Natural killer cell (primary cell): ENCODE measurements at regions not wholly inside any gene's neighbourhood (a gene's known extent, or its start where the extent isn't known, plus 50 kb on each side); places are given as distances from the start of the nearest gene placed in this dataset.

Experiments used
- ATAC-seq, 3 donors: fragments of 150-1000 bp in 2 of 3; fragments of 200-7000 bp in 1 of 3; cut with Tn5 transposase; 1 replicate in 1 of 3; 2 replicates in 2 of 3; pipeline ENCODE4 v1.10.0; 2021; ENCODE audit warnings: mild to moderate bottlenecking in 2 of 3, moderate library complexity in 2 of 3
- DNase-seq, 2 donors: peaks; one replicate each; pipeline versions ENCODE4 v3.0.0 to v3.0.0-alpha.2; 2013 to 2021; ENCODE audit warnings: mixed read lengths in 1 of 2
- H3K27ac ChIP-seq: one replicate; pipeline ENCODE4 v1.5.1; 2013; ENCODE audit warnings: mild to moderate bottlenecking, low read length
- H3K27me3 ChIP-seq: one replicate; pipeline ENCODE4 v1.6.1; 2013; ENCODE audit warnings: low read length; ENCODE audit not compliant: control insufficient read depth, insufficient read depth
- H3K36me3 ChIP-seq: one replicate; pipeline ENCODE4 v1.6.1; 2013; ENCODE audit warnings: low read length; ENCODE audit not compliant: control insufficient read depth, insufficient read depth
- H3K4me1 ChIP-seq: one replicate; pipeline ENCODE4 v1.6.1; 2013; ENCODE audit warnings: low read length; ENCODE audit not compliant: control insufficient read depth, insufficient read depth
- H3K4me3 ChIP-seq: one replicate; pipeline ENCODE4 v1.5.1; 2013; ENCODE audit warnings: low read length
- H3K9me3 ChIP-seq: one replicate; pipeline ENCODE4 v1.6.1; 2013; ENCODE audit warnings: low read length; ENCODE audit not compliant: control insufficient read depth, insufficient read depth
- H3K27ac Mint-ChIP-seq, 2 donors: one replicate each; pipeline ENCODE4 v1.8.0; 2022; ENCODE audit warnings: mild to moderate bottlenecking in 2 of 2, mixed read lengths in 2 of 2, moderate library complexity in 1 of 2
- H3K27me3 Mint-ChIP-seq, 2 donors: one replicate each; pipeline ENCODE4 v1.8.0; 2022; ENCODE audit warnings: low read depth in 2 of 2, mixed read lengths in 2 of 2
- H3K36me3 Mint-ChIP-seq: one replicate; pipeline ENCODE4 v1.8.0; 2022; ENCODE audit warnings: mixed read lengths
- H3K4me1 Mint-ChIP-seq, 2 donors: one replicate each; pipeline ENCODE4 v1.8.0; 2022; ENCODE audit warnings: mixed read lengths in 2 of 2
- H3K4me3 Mint-ChIP-seq: one replicate; pipeline ENCODE4 v1.8.0; 2022; ENCODE audit warnings: mild to moderate bottlenecking, moderate library complexity, mixed read lengths
- H3K9me3 Mint-ChIP-seq, 2 donors: one replicate each; pipeline ENCODE4 v1.8.0; 2022; ENCODE audit warnings: mixed read lengths in 2 of 2
- WGBS: methylation state at CpG from one replicate; pipeline ENCODE4 v1.1.7; 2013; ENCODE audit warnings: missing lambda C conversion rate; ENCODE audit not compliant: insufficient coverage; 5-methylcytosine and 5-hydroxymethylcytosine counted together
- intact Hi-C: fragments of 100-400 bp; cut with micrococcal nuclease; formaldehyde crosslinking; loops from one replicate; pipeline ENCODE4 v1.14.2; 2022
- TF ChIP-seq, protein P1 (sequence below): fragments of 200-600 bp; IDR thresholded peaks from one replicate; pipeline ENCODE4 v1.8.0; 2022; ENCODE audit warnings: antibody characterized with exemption

DNA sequence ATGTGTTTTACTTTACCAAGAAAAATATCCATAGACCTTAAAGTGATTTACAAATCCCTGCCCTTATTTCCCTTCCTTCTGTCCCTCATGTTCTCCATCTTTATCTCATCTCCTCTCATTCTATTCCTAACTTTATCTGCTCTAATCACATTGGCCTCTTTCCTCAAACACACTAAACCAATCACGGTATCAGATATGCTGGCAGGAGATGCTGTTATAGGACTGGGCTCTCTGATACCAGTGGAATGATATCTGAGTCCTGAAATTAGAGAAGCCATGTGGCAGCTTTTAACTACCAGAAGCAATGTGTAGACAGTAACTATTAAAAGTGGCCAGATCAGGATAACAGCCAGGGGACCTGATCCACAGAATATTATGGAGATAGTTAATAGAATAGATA is 49.9 kb upstream of the GIMD1 start:
- Histone ChIP-seq H3K27me3 (no peaks in the 10 kb centered on the region), H3K4me3 (no peak overlapping the region), H3K9me3 (no peaks in the 10 kb centered on the region), H3K4me1 (no peaks in the 10 kb centered on the region), H3K27ac (no peak overlapping the region), H3K36me3 (no peaks in the 10 kb centered on the region)
- Mint-ChIP-seq H3K9me3 (peaks cover 0 to 7% of the 10 kb centered on the region in 2 donors), H3K4me3 (no peak overlapping the region), H3K27ac (no peak overlapping the region), H3K27me3 (no peaks in the 10 kb centered on the region), H3K4me1 (no peaks in the 10 kb centered on the region), H3K36me3 (no peaks in the 10 kb centered on the region)
- ATAC-seq, result no peak
- no peak for DNase-seq
- TF ChIP-seq, protein P1, sequence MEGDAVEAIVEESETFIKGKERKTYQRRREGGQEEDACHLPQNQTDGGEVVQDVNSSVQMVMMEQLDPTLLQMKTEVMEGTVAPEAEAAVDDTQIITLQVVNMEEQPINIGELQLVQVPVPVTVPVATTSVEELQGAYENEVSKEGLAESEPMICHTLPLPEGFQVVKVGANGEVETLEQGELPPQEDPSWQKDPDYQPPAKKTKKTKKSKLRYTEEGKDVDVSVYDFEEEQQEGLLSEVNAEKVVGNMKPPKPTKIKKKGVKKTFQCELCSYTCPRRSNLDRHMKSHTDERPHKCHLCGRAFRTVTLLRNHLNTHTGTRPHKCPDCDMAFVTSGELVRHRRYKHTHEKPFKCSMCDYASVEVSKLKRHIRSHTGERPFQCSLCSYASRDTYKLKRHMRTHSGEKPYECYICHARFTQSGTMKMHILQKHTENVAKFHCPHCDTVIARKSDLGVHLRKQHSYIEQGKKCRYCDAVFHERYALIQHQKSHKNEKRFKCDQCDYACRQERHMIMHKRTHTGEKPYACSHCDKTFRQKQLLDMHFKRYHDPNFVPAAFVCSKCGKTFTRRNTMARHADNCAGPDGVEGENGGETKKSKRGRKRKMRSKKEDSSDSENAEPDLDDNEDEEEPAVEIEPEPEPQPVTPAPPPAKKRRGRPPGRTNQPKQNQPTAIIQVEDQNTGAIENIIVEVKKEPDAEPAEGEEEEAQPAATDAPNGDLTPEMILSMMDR, result no peak
- intact Hi-C loops, result no loop called here
- 33% methylated on average over 1 of the region's 1 CpG for WGBS
